Smooth muscle cell (in vitro differentiated cells): ENCODE measurements at regions not wholly inside any gene's neighbourhood (a gene's known extent, or its start where the extent isn't known, plus 50 kb on each side); places are given as distances from the start of the nearest gene placed in this dataset.

Experiments
- DNase-seq: peaks from one replicate; lab custom pipeline; 2025; ENCODE audit not compliant: unreplicated experiment; lab: John Stamatoyannopoulos, UW
- H2AFZ ChIP-seq: fragments of 200-600 bp; sonication (generic); 2 replicates; pipeline ENCODE4 v1.6.0; 2016; ENCODE audit warnings: antibody characterized with exemption, low read depth, mild to moderate bottlenecking
- H3F3A ChIP-seq: fragments of 200-600 bp; sonication (generic); 2 replicates; pipeline ENCODE4 v1.6.0; 2017; ENCODE audit warnings: antibody characterized with exemption, low read depth
- H3K27ac ChIP-seq: fragments of 200-600 bp; sonication (generic); 2 replicates; pipeline ENCODE4 v1.5.1; 2016; ENCODE audit warnings: low read depth, mild to moderate bottlenecking
- H3K27me3 ChIP-seq: fragments of 200-600 bp; sonication (generic); 2 replicates; pipeline ENCODE4 v1.6.1; 2016; ENCODE audit warnings: low read depth, mild to moderate bottlenecking
- H3K36me3 ChIP-seq: fragments of 200-600 bp; sonication (generic); 2 replicates; pipeline ENCODE4 v1.5.1; 2016; ENCODE audit warnings: low read depth
- H3K4me1 ChIP-seq: fragments of 200-600 bp; sonication (generic); 2 replicates; pipeline ENCODE4 v1.5.1; 2016; ENCODE audit warnings: low read depth
- H3K4me2 ChIP-seq: fragments of 200-600 bp; sonication (generic); 2 replicates; pipeline ENCODE4 v1.6.0; 2016; ENCODE audit warnings: mild to moderate bottlenecking
- H3K4me3 ChIP-seq: fragments of 200-600 bp; sonication (generic); 2 replicates; pipeline ENCODE4 v1.5.1; 2016; ENCODE audit warnings: mild to moderate bottlenecking
- H3K79me2 ChIP-seq: fragments of 200-600 bp; sonication (generic); 2 replicates; pipeline ENCODE4 v1.6.0; 2016; ENCODE audit warnings: low read depth, mild to moderate bottlenecking
- H3K9ac ChIP-seq: fragments of 200-600 bp; sonication (generic); 2 replicates; pipeline ENCODE4 v1.6.0; 2016; ENCODE audit warnings: low read depth
- H3K9me3 ChIP-seq: fragments of 200-600 bp; sonication (generic); replicated peaks from 2 replicates; pipeline ENCODE4 v1.5.1; 2016; ENCODE audit warnings: low read depth
- H4K20me1 ChIP-seq: fragments of 200-600 bp; sonication (generic); 2 replicates; pipeline ENCODE4 v1.6.0; 2016; ENCODE audit warnings: low read depth
- CTCF ChIP-seq: fragments of 200-600 bp; sonication (generic); IDR thresholded peaks from 2 replicates; pipeline ENCODE4 v1.5.1; 2017; ENCODE audit warnings: borderline replicate concordance, mild to moderate bottlenecking, antibody characterized with exemption; ENCODE audit not compliant: insufficient read depth, poor library complexity, severe bottlenecking
- WGBS: methylation state at CpG from one replicate; pipeline ENCODE4 v1.1.7; 2016; ENCODE audit warnings: low lambda C conversion rate; 5-methylcytosine and 5-hydroxymethylcytosine counted together

- Histone ChIP-seq H3K4me2 (no peak overlapping the region), H4K20me1 (no peaks in the 10 kb centered on the region), H3K79me2 (no peaks in the 10 kb centered on the region), H3K27ac (no peak overlapping the region), H3K4me3 (no peak overlapping the region), H2AFZ (no peak overlapping the region), H3K9me3 (no peaks in the 10 kb centered on the region), H3F3A (no peaks in the 10 kb centered on the region), H3K27me3 (no peaks in the 10 kb centered on the region), H3K9ac (no peak overlapping the region), H3K4me1 (no peaks in the 10 kb centered on the region), H3K36me3 (peaks cover 11% of the 10 kb centered on the region)
- WGBS: 100% methylated on average over 1 of the region's 1 CpG
- no peak for TF ChIP-seq CTCF
- DNase-seq: no peak
Measured at GRCh38 chr9:92232190-92232589, 61.3 kb downstream of the IARS1 start.

- no peak overlapping the region for H2AFZ ChIP-seq
- H3F3A ChIP-seq: no peaks in the 10 kb centered on the region
- H3K9me3 ChIP-seq: no peaks in the 10 kb centered on the region
- H3K79me2 ChIP-seq: no peaks in the 10 kb centered on the region
- H4K20me1 ChIP-seq: no peaks in the 10 kb centered on the region
- no peaks in the 10 kb centered on the region for H3K27me3 ChIP-seq
- H3K4me1 ChIP-seq: no peaks in the 10 kb centered on the region
- 100% methylated on average over 2 of the region's 2 CpGs for WGBS
- peaks cover 18% of the 10 kb centered on the region for H3K36me3 ChIP-seq
- no peak for TF ChIP-seq CTCF
- H3K27ac ChIP-seq: no peak overlapping the region
- no peak overlapping the region for H3K9ac ChIP-seq
- H3K4me3 ChIP-seq: no peak overlapping the region
- H3K4me2 ChIP-seq: no peak overlapping the region
- DNase-seq: no peak
Measured at GRCh38 chr9:92228628-92229027, 64.9 kb downstream of the IARS1 start.

- no peak for DNase-seq
- peaks cover 19% of the 10 kb centered on the region for H3K79me2 ChIP-seq
- no peaks in the 10 kb centered on the region for H3K27me3 ChIP-seq
- no peak overlapping the region for H3K4me2 ChIP-seq
- peaks cover 39% of the 10 kb centered on the region for H3K36me3 ChIP-seq
- H3K9ac ChIP-seq: no peak overlapping the region
- no peak overlapping the region for H3K27ac ChIP-seq
- no peak overlapping the region for H2AFZ ChIP-seq
- H4K20me1 ChIP-seq: no peaks in the 10 kb centered on the region
- no peak for TF ChIP-seq CTCF
- H3K9me3 ChIP-seq: peaks cover 6% of the 10 kb centered on the region
- no peak overlapping the region for H3K4me3 ChIP-seq
- H3K4me1 ChIP-seq: no peaks in the 10 kb centered on the region
- no peaks in the 10 kb centered on the region for H3F3A ChIP-seq
- 95% methylated on average over 4 of the region's 4 CpGs for WGBS
Measured at GRCh38 chr9:92224177-92224576, 69.3 kb downstream of the IARS1 start.

GRCh38 chr9:92223758-92224157, 69.7 kb downstream of the IARS1 start:
- H3K27ac ChIP-seq: no peak overlapping the region
- no peak for DNase-seq
- H4K20me1 ChIP-seq: no peaks in the 10 kb centered on the region
- H3K4me2 ChIP-seq: no peak overlapping the region
- peaks cover 6% of the 10 kb centered on the region for H3K9me3 ChIP-seq
- 96% methylated on average over 2 of the region's 2 CpGs for WGBS
- H3K4me1 ChIP-seq: no peaks in the 10 kb centered on the region
- H2AFZ ChIP-seq: no peak overlapping the region
- no peaks in the 10 kb centered on the region for H3F3A ChIP-seq
- no peak for TF ChIP-seq CTCF
- H3K36me3 ChIP-seq: peaks cover 37% of the 10 kb centered on the region
- H3K9ac ChIP-seq: no peak overlapping the region
- peaks cover 19% of the 10 kb centered on the region for H3K79me2 ChIP-seq
- no peak overlapping the region for H3K4me3 ChIP-seq
- no peaks in the 10 kb centered on the region for H3K27me3 ChIP-seq
